ENCODE measurements at regions not wholly inside any gene's neighbourhood (a gene's known extent, or its start where the extent isn't known, plus 50 kb on each side); places are given as distances from the start of the nearest gene placed in this dataset.

DNA sequence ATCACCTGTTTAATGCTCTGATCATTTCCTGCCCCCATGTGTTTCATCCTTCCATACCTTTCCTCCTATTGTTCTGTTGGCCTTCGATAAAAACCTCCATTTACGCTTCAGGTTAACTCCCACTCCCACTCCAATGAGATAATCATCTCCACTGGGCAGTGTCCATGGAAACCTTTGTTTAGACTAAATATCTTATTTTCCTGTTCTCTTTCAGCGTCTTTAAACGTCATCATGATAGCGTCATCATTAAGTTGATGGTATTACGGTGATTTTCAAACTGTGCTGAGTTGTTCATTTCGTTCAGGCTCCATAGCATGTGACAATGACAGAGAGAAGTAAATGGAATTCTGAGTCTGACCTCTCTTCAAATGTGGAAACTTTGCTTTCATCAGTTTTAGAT, 970.5 kb upstream of the SLC35B3 start:
- DNase-seq (ENCODE audit: low read depth in 2 of 2), result no peak

DNA sequence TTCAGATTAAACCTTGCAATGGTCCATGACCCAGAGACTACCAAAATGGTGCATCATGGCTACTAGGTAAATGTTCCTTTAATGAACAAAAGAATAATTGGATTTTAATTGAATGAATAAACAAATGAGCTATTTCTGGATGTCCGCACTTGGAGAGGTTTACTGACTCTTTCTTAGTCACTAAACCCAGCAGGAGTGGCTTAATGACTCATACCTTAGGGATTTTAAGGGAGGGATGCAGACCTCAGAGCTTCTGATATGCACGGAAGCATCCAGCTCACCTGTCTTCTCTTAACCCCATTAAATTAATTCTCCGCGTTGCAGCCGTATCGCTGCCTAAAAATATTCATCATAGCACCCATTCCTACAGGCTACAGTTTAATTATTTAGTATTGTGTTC, 970.0 kb upstream of the SLC35B3 start:
- DNase-seq (ENCODE audit: low read depth in 2 of 2), result no peak

DNA sequence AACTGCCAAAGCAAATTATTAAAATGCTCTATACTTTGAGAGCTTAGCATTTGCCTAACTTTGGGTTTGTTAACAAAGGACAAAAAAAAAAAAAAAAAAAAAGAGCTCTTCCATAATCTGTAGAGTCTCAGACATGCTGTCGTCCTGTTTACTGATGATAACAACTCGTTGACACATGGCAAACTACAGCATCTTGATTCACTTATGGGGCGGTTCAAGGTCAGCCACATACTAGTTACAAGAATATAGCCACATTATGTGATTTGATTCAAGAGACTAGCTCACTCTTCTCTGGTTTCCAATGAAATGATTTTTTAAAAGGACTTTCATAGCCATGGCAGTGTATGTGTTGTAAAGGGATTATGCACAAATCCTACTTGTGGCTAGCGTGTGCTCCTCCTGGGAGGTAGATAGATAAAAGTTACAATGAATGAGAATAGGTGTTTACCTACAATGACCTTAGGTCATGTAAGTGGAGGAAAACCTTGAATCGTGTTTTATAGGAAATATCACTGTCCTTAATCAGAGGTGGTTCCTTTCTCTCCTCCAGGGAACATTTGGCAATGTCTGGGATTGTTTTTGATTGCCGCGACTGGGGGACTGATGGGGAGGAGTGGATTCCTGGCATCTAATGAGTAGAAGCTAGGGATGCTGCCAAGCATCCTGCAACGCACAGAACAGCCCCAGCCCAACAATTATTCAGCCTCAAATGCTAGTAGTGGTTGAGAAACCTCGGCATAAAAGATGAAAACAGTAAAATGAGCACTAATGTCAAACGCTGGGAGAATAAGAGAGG, 969.2 kb upstream of the SLC35B3 start:
- no peak for DNase-seq (ENCODE audit: low read depth in 2 of 2)

DNA sequence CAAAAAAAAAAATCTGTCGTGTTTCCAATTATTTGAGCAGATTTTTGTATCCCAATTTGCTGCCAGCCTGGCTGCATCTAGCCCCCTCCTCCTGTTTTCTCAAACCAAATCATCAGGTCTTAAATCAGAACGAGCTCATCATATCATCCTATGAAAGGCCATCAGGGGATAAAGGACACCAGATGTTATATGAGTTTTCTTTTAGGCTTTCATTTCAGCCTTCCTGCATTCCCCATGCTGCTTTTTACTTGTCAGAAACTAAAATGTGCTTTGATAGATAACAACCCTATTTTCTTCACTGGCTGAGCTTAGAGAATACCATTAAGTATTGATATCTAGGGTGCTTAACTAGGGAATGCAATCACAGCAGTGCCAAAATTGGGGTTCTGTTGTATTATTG, 968.4 kb upstream of the SLC35B3 start:
- DNase-seq (ENCODE audit: low read depth in 2 of 2), result no peak

DNA sequence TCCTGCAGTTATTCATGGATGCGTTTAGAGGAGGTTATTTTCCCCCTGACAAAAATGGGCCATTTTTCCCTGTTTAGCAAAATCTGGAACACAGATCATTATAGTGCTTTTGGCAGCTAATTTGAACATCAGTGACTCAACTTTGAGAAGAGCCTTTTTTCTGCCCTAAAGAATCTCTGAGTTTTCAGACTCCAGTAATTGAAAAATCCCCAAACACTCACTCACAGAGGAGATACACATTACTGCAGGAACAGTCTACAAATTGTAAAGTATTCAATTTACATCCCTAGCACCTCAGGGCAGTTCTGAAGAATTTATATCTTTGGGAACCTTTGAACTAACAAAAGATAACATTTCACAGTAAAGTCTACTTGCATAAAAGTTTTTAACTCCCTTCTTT, 966.6 kb upstream of the SLC35B3 start:
- no peak for DNase-seq (ENCODE audit: low read depth in 2 of 2)

DNA sequence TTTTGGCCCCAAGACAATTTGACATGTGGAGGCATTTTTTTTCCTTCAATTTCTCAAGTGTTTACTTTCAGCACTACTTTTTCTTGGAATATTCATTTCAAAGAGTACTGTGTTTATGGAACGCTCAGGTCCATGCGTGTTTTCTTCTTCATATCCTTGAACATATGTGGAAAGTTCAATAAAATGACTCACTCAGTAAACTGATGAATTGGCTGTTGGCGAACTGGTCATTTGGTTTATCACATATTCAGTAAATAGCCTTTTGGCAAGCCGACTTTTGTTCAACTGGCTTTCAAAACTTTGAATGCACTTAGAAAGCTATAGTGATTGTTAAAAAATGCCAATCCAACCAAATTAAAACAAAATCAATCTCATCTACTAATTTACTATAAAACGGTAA, 964.6 kb upstream of the SLC35B3 start:
- no peak for DNase-seq (ENCODE audit: low read depth in 2 of 2)

DNA sequence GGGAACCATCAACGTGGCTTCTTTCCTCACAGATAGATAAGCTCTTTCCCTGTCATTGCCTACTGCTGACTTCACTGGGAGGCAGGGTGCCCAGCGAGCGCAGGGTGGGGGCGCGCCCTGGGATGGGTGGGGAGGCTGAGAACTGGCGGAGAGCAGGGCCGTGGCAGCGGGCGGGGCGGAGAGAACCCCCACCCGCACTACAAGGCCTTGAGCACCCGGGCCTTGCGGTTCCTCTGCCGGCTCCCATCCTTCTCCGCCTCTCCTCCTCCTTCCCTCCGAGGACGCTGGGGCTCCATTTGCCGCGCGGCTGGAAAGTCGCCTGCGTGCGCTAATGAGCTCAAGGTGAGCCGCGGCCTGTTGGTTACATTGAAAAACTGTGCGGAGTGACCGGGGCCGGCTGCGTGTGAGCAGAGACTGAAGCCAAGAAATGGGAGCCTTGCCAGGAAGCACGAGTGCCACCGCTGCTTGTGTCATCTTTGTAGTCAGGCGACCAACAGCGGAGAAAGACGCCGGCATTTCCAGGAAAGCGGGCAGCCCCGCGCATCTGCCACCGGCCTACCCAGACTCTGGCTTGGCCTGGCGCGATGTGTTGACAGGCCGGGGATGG, 963.5 kb upstream of the SLC35B3 start:
- DNase-seq (ENCODE audit: low read depth in 2 of 2), result no peak

DNA sequence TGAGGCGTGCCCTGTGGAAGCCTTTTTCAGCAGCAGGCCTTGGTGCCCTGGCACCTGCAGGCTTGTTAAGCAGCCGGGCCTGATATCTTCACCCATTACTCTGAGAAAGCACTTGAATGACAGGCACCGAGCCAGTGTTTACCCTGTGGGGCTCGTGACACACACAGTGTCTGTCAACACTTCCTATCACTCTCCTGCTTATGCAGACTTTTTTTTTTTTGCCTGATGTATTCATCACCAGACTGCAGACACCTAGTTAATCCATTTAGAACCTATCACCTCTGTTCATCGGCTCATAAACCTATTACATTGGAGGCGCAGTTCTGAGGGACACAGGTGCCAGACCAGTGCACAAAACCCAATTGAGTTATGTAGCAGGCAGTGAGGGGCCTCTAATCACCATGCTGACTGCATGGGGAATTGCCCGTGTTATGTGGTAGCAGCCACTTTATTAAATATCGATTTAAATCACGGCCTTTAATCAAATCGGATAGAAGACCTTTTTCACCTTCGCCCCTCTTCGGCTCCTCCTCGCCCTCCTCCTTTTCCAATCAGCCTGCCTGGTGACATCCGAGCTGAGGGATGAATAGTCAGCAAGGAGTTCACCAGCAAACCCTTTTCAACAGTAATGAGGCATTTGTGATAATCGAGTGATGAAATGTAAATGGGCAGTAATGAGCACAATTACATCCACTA, 962.9 kb upstream of the SLC35B3 start:
- DNase-seq (ENCODE audit: low read depth in 2 of 2), result no peak

DNA sequence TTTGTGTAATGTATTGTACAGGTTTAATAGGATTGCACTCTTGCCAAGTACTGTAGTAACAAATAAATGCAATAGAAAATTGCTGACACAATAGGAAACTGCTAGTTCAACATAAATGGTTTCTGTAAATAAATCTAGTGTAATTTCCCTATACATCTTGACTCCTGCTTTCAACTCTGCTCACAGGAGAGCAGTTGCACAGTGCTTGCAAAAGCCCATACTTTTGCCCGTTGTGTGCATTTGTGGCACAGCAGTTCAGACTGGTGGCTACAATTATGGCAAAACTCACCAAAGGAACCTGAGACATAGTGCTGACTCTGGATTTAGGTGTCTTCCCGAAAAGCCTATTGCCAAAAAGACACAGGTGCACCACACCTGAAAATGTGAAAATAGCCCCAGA, 953.3 kb upstream of the SLC35B3 start:
- DNase-seq (ENCODE audit: low read depth in 2 of 2), result no peak

DNA sequence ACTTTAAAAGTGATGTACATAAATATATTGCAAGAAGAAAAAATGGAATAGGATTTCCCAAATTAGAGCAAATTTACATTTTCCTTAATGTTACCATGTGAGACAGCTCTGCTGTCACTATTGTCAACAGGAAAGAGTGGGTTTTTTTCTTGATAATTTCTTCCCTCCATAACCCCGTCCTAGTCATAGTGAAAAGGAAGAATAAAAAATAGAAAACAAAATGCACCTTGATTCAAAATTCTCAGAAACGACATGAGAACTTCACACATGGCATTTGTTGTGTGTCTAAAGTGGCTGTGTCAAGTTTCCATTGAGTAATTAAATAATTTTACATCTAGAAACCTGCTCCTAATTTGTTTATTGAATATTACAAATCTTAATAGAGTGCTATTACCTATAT, 945.2 kb upstream of the SLC35B3 start:
- DNase-seq (ENCODE audit: low read depth in 2 of 2), result no peak

DNA sequence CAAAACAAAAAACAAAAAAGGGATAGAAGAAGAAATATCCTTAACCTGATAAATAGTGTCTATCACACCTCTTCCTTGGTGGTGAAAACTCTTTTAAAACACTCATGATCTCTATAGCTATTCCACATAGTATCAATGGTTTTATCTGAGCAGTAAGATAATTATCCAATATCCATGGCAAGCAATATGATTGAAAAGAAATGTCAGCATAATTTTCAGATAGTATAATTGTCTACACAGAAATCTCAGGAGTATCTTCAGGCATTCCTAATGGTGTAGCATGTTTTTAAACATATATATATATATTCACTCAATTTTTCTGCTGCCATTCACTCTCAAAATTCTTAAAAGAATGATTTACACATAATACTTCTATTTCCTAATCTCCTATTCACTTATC, 938.0 kb upstream of the SLC35B3 start:
- DNase-seq (ENCODE audit: low read depth in 2 of 2), result no peak

DNA sequence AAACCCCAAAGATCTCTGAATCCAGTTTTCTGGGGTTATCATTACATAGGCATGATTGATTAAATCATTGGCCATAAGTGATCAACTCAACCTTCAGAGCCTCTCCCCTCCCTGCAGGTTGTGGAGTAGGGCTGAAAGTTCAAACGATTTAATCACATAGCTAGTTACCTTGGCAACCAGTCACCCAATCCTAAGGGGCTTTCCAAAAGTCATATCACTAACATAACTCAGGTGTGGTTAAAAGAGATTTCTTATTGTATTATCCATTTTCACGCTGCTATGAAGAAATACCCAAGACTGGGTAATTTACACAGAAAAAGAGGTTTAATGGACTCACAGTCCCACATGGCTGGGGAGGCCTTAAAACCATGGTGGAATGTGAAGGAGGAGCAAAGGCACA, 935.1 kb upstream of the SLC35B3 start:
- no peak for DNase-seq (ENCODE audit: low read depth in 2 of 2)

DNA sequence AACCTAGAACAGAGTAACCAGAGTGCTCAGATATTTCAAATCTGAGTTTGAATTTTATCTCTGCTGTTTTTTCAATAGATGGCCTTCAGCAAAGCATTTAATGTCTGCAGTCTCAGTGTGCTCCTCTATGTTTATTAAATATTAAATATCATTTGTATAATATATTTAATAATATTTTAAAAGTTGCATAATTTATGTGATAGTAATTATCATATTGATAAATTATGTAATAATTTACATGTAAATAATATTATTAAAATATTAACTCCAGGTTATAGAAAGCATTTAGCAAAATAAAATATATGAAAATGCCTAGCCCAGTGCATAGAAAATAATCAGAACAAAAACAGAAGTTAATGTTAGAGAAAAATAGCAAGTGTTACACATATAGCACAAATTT, 930.0 kb upstream of the SLC35B3 start:
- DNase-seq (ENCODE audit: low read depth in 2 of 2), result no peak

DNA sequence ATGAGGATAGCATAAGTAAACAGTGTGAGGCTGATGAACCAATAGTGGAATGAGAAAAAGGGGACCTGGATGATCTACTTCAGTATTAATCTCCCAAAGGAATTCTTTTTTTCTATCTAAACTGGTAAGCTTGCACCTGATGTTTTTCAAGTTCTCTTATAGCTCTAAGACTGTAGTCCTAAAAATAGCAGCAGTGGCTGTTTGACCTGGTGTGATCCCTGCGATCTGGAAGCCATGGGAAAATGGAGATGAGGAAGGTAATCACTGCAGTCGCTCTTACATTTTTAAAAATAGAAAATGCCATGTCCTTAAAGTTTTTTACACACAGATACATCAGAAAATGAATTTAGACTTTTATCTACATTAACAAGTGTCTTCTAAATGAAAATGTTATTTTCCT, 926.4 kb upstream of the SLC35B3 start:
- no peak for DNase-seq (ENCODE audit: low read depth in 2 of 2)

DNA sequence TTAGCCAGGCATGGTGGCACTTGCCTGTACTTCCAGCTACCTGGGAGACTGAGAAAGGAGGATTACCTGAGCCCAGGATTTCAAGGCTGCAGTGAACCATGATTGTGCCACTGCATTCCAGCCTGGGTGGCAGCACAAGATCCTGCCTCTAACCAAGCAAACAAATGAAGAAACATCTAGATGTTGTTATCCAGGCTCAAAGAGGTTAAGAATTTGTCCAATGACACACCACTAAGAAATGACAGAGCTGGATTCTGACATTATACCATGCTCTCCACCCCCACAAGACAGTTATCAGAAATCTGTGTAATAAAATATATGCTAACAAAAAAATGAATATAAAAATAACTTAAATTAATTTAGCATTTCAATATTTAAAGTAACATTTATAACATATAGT, 925.5 kb upstream of the SLC35B3 start:
- no peak for DNase-seq (ENCODE audit: low read depth in 2 of 2)

DNA sequence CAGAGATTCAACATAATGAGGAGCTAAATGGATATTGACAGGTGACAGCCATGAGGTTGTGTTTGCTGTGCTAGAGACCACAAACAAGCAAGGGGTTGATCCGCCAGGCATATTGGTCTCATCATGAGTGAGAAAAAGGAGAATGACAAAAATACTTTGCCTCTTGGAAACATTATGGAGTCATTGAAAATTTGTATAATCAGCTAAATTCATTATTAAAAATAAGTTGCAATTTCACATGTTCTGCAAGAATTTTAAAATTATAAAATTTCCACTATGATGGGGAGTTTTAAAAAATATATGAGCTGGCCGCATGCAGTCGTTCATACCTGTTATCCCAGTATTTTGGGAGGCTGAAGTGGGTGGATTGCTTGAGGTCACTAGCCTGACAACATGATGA, 912.3 kb upstream of the SLC35B3 start:
- no peak for DNase-seq (ENCODE audit: low read depth in 2 of 2)

DNA sequence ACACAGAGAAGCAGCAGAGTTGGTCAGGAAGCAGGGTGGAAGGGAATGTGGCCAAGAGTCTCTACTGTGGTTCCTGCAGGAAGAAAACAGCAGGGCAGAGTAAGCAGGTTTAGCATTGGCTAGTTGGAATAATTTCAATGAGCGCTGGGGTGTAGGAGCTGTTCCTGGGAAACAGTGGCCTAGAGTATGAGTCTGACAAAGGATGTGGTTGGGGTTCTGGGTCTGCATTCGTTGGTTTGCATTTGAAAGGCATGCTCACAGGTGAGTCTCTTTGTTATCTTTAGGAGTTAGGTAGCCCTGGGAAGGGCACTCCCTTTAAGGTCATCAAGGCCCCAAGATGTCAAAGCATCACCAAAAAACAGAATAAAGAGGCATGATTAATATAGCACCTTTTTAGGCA, 911.6 kb upstream of the SLC35B3 start:
- DNase-seq (ENCODE audit: low read depth in 2 of 2), result no peak

DNA sequence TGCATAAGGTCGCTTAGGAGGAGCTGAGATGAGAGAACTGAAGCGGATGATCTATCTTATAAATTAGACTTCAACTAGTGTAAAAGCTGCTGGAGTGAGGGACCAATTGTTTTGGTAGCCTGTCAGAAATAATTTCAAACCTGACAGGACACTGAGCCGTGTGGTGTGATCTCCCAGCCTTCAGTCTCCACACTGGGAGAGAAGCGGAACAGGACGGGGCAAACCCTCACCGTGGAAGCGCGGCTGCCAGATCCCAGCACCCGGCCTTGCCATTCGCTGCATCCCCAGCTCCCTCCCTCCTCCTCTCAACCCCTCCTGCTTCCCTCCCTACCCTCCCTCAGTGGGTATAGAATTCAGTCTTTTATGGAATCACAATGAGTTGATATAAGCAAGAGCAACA, 900.1 kb upstream of the SLC35B3 start:
- DNase-seq (ENCODE audit: low read depth in 2 of 2), result no peak

DNA sequence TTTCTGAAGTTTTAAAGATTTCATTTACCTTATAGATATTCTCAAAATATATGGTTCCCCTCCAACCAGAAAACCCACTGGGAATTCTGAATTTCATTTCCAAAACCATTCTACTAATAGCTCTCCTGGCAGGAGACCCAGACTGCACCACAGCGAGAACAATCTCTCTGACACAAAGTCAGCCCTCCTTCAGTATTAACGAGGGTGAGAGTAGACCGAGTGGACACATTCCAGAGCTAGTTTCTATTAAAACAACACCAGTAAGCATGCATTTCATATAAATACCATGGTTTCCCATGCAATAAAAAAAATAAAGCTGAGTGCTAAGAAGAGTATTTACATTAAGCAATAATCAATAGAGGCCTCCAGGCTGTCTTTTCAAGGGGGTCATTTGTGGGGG, 899.6 kb upstream of the SLC35B3 start:
- no peak for DNase-seq (ENCODE audit: low read depth in 2 of 2)

DNA sequence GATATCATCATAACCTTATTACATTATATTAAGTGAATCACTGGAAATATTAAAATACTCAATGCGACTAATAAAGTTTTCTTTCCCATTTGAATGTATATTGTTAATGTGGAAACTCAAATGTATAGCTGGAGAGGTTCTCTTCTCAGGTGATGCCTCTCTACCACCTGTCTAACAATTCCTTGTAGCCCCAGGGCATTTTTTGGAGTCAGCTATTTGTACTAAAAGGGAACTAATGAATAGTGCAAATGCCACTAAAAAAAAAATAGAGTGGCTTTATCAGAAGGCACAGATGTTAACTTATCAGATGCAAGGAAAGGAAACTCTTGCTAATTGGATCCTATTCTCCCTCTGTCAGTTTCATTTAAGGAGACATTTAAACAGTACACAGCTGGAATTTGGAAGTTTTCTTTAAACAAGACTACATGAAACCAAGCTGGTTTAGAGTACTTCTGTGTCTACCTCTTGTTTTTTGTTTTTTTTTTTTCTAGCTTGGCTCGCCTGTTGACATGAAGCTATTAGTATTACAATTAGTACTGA, 897.0 kb upstream of the SLC35B3 start:
- no peak for DNase-seq (ENCODE audit: low read depth in 2 of 2)

DNA sequence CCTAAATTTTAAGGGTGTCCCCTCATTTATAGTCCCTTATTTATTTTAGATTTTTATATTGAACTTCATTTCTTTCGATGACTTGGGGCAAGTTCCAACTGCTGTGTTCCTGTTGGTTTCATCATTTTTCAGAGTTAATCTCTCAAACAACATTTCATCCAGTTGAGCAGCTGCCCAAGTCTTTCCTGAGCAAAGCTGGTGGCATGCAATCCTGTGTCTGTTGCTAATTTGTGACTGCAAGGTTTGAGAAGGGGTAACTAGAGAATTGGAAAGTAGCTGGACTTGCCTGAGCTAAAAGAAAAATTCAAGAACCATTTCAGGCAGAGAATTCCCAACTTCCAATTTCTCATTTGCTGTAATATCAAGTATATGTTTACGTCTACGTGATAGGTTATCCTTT, 881.5 kb upstream of the SLC35B3 start:
- no peak for DNase-seq (ENCODE audit: low read depth in 2 of 2)

DNA sequence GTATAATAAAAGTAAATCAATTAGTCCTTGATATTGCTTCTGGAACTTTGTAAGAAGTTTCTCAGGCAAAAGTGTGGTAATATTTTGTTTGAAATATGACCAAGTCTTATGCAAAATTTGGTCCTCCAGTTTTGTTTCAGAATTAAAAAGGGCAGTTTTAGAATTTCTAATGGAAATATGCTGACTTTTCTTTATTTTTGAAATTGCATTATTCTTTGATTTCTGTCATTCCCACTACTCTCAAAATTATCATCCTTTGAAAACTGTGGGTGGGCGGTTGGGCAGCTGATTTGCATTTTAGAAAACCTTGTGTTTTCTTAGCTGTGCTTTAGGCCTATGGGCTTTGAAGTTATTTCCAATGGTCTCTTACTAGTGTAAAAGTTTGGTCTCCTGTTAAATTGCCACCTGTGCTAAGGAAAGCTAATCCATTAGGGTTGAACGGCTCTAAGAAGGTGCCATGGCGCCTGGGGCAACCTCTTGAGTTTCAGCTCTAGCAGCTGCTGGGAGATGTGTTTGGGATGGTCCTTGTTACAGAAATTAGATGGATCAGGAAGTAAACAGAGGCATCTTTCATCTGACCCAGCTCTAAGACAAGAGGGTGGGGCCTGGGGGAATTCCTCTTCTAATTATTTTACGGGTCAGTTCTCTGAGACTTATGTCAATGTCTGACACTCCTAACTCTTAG, 880.8 kb upstream of the SLC35B3 start:
- no peak for DNase-seq (ENCODE audit: low read depth in 2 of 2)

Measured in activated CD4-positive, alpha-beta T cell treated with anti-CD3 and anti-CD28 coated beads for 24 hours (primary cell).